Keratinocyte (primary cell): ENCODE measurements at regions not wholly inside any gene's neighbourhood (a gene's known extent, or its start where the extent isn't known, plus 50 kb on each side); places are given as distances from the start of the nearest gene placed in this dataset.

Experiments
- DNase-seq: peaks from one replicate; pipeline ENCODE4 v3.0.0-alpha.2; 2011; ENCODE audit warnings: low read depth, missing footprints, low spot score
- FAIRE-seq: peaks from 2 replicates; lab custom pipeline; 2011; peaks lifted over from hg19 to GRCh38; lab: Jason Lieb, UNC
- H2AFZ ChIP-seq: 2 replicates; pipeline ENCODE4 v1.6.0; 2012; ENCODE audit warnings: low read length, control low read depth, inconsistent platforms; ENCODE audit not compliant: control insufficient read depth
- H3K27ac ChIP-seq: 2 replicates; pipeline ENCODE4 v1.5.1; 2011; ENCODE audit warnings: low read length; ENCODE audit not compliant: control insufficient read depth, insufficient read depth
- H3K27me3 ChIP-seq: 3 replicates; pipeline ENCODE4 v1.6.0; 2011; ENCODE audit warnings: low read length; ENCODE audit not compliant: control insufficient read depth, insufficient read depth; ENCODE audit errors: extremely low read depth
- H3K36me3 ChIP-seq, 2 experiments: 2 replicates in 1 of 2; 3 replicates in 1 of 2; pipeline ENCODE4 v1.5.1; 2011; ENCODE audit warnings: low read length in 2 of 2, mild to moderate bottlenecking in 1 of 2; ENCODE audit not compliant: control insufficient read depth in 2 of 2, insufficient read depth in 2 of 2; ENCODE audit errors: extremely low read depth in 1 of 2
- H3K4me1 ChIP-seq: 3 replicates; pipeline ENCODE4 v1.5.1; 2011; ENCODE audit warnings: low read length; ENCODE audit not compliant: control insufficient read depth, insufficient read depth; ENCODE audit errors: extremely low read depth
- H3K4me2 ChIP-seq: 3 replicates; pipeline ENCODE4 v1.6.0; 2011; ENCODE audit warnings: low read depth, low read length; ENCODE audit not compliant: control insufficient read depth, insufficient read depth; ENCODE audit errors: extremely low read depth
- H3K4me3 ChIP-seq, 3 experiments: fragments of 200-600 bp in 1 of 3; sonication (generic) in 1 of 3; 2 replicates in 2 of 3; 3 replicates in 1 of 3; pipeline ENCODE4 v1.5.1; 2011 to 2016; ENCODE audit warnings: low read length in 3 of 3, mild to moderate bottlenecking in 3 of 3, control low read depth in 2 of 3, inconsistent platforms in 1 of 3, low read depth in 1 of 3, mixed read lengths in 1 of 3, mixed run types in 1 of 3, moderate library complexity in 1 of 3; ENCODE audit not compliant: control insufficient read depth in 2 of 3, insufficient read depth in 2 of 3; ENCODE audit errors: extremely low read depth in 1 of 3
- H3K79me2 ChIP-seq: 2 replicates; pipeline ENCODE4 v1.6.0; 2012; ENCODE audit warnings: low read length; ENCODE audit not compliant: control insufficient read depth, insufficient read depth
- H3K9ac ChIP-seq: 3 replicates; pipeline ENCODE4 v1.6.0; 2011; ENCODE audit warnings: low read length; ENCODE audit not compliant: control insufficient read depth, insufficient read depth; ENCODE audit errors: extremely low read depth
- H3K9me1 ChIP-seq: 3 replicates; pipeline ENCODE4 v1.6.0; 2011; ENCODE audit warnings: low read length; ENCODE audit not compliant: control insufficient read depth, insufficient read depth; ENCODE audit errors: extremely low read depth
- H3K9me3 ChIP-seq: 2 replicates; pipeline ENCODE4 v1.5.1; 2012; ENCODE audit warnings: low read depth, low read length; ENCODE audit not compliant: control insufficient read depth
- H4K20me1 ChIP-seq: 3 replicates; pipeline ENCODE4 v1.6.0; 2011; ENCODE audit warnings: low read length; ENCODE audit not compliant: control insufficient read depth, insufficient read depth; ENCODE audit errors: extremely low read depth
- EZH2 ChIP-seq: IDR thresholded peaks from one replicate; pipeline ENCODE4 v1.6.1; 2012; ENCODE audit warnings: inconsistent platforms, mild to moderate bottlenecking, low read length, moderate library complexity
- dilution Hi-C: fragments of 300-500 bp; cut with MboI; formaldehyde crosslinking; loops from one replicate; pipeline ENCODE4 v1.7.0; 2020; ENCODE audit warnings: low sequenced_read_pairs; ENCODE audit not compliant: extremely low pct_ligation_motif_present
- TF ChIP-seq, protein P1 (sequence below), 3 experiments: IDR thresholded peaks in 1 of 3; conservative IDR thresholded peaks in 1 of 3; optimal IDR thresholded peaks in 1 of 3; 2 replicates in 2 of 3; 3 replicates in 1 of 3; pipeline versions ENCODE3 to v1.5.1; 2011; ENCODE audit warnings: low read length in 3 of 3, mild to moderate bottlenecking in 3 of 3, moderate library complexity in 2 of 3, control low read depth in 1 of 3, inconsistent platforms in 1 of 3; ENCODE audit not compliant: insufficient read depth in 2 of 3; ENCODE audit errors: extremely low read depth in 1 of 3

DNA sequence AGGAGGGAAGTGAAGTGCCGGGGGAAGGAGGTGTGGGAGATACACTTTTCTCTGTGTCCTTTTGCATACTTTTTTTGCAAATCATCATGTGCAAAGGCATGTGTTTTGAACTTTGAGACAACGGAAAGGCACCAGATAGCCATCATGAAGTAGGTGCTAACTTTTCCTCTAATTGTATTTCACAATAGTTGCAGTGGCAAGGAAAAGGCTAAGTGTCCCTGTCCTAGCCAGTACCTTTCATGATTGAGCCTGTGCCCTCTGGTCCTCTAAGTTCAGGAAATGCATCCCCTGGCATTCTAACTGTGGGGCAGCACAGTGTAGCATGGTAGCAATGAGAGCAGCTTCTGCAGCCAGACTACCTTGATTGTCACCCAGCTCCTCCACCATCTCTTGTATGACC is 186.2 kb downstream of the ADSS2 start:
- Histone ChIP-seq H3K9me1 (no peaks in the 10 kb centered on the region), H3K27me3 (no peaks in the 10 kb centered on the region), H2AFZ (no peak overlapping the region), H3K27ac (no peak overlapping the region), H3K4me1 (no peaks in the 10 kb centered on the region), H3K79me2 (no peaks in the 10 kb centered on the region), H4K20me1 (no peaks in the 10 kb centered on the region), H3K36me3 (no peaks in the 10 kb centered on the region), H3K9me3 (peaks cover under 1% of the 10 kb centered on the region), H3K4me3 (no peak overlapping the region), H3K9ac (no peak overlapping the region), H3K4me2 (no peak overlapping the region)
- DNase-seq: no peak
- TF ChIP-seq, protein P1, sequence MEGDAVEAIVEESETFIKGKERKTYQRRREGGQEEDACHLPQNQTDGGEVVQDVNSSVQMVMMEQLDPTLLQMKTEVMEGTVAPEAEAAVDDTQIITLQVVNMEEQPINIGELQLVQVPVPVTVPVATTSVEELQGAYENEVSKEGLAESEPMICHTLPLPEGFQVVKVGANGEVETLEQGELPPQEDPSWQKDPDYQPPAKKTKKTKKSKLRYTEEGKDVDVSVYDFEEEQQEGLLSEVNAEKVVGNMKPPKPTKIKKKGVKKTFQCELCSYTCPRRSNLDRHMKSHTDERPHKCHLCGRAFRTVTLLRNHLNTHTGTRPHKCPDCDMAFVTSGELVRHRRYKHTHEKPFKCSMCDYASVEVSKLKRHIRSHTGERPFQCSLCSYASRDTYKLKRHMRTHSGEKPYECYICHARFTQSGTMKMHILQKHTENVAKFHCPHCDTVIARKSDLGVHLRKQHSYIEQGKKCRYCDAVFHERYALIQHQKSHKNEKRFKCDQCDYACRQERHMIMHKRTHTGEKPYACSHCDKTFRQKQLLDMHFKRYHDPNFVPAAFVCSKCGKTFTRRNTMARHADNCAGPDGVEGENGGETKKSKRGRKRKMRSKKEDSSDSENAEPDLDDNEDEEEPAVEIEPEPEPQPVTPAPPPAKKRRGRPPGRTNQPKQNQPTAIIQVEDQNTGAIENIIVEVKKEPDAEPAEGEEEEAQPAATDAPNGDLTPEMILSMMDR (optimal IDR thresholded peaks at IDR 0.05 in 1 of 3, IDR thresholded peaks at IDR 0.05 in 1 of 3, conservative IDR thresholded peaks at IDR 0.05 in 1 of 3; ENCODE audit: extremely low read depth in 1 of 3, insufficient read depth in 2 of 3, low read length in 3 of 3): no peak
- no peak for TF ChIP-seq EZH2
- dilution Hi-C loops: no loop called here
- FAIRE-seq: no peak

DNA sequence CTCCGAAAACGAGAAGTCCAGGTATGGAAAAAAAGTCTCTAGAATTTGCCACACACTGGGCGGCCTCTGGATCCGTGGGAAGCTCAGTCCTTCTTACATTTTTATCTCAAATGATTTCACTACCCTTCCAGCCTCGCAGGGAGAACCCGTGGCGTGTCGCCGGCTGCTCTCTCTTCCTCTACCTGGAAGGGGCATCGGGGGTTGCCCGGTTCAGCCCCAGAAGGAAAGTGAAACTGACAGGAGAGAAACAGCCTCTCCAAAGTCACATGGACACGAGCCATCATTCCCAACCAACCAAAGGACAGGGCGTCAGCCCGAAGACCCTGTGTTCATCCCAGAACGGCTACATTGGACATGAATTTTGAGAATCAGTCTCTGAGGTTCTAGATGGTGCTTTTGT is 182.5 kb downstream of the ADSS2 start:
- DNase-seq (no peak), FAIRE-seq (no peak)
- H2AFZ ChIP-seq: no peak overlapping the region
- no peaks in the 10 kb centered on the region for H4K20me1 ChIP-seq
- H3K27ac ChIP-seq: no peak overlapping the region
- no peaks in the 10 kb centered on the region for H3K79me2 ChIP-seq
- dilution Hi-C loops: no loop called here
- peaks cover 11% of the 10 kb centered on the region for H3K4me1 ChIP-seq
- no peak overlapping the region for H3K9ac ChIP-seq
- H3K36me3 ChIP-seq: no peaks in the 10 kb centered on the region
- H3K9me1 ChIP-seq: no peaks in the 10 kb centered on the region
- no peak overlapping the region for H3K4me3 ChIP-seq
- H3K27me3 ChIP-seq: no peaks in the 10 kb centered on the region
- TF ChIP-seq EZH2: no peak
- H3K4me2 ChIP-seq: no peak overlapping the region
- H3K9me3 ChIP-seq: peaks cover 3% of the 10 kb centered on the region

DNA sequence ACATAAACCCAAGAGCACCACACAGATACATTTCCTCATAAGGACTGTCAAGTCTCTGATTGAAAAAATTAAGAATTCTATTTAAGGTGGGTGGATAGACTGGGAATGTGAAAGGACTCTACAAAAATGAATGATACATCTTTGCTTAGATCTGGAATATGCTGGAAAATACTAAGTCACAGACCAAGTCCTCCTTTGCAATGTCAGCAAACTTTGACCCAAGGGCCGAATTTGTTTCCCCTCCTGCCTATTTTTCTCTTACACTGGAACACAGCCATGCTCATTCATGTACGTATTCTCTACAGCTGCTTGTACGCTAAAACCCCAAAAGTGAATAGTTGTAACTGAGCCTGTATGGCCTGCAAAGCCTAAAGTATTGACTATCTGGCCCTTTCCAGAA is 180.7 kb downstream of the ADSS2 start:
- dilution Hi-C loops: no loop called here
- H3K9me3 ChIP-seq: peaks cover 3% of the 10 kb centered on the region
- FAIRE-seq: no peak

More for the DNA sequence above, 180.7 kb downstream of the ADSS2 start:
- H3K9ac ChIP-seq: no peak overlapping the region
- H4K20me1 ChIP-seq: no peaks in the 10 kb centered on the region
- no peaks in the 10 kb centered on the region for H3K27me3 ChIP-seq
- no peak overlapping the region for H3K27ac ChIP-seq
- no peak overlapping the region for H3K4me3 ChIP-seq
- no peaks in the 10 kb centered on the region for H3K9me1 ChIP-seq
- H2AFZ ChIP-seq: no peak overlapping the region
- no peak overlapping the region for H3K4me2 ChIP-seq
- TF ChIP-seq, protein P1 (optimal IDR thresholded peaks at IDR 0.05 in 1 of 3, IDR thresholded peaks at IDR 0.05 in 1 of 3, conservative IDR thresholded peaks at IDR 0.05 in 1 of 3; ENCODE audit: extremely low read depth in 1 of 3, insufficient read depth in 2 of 3, low read length in 3 of 3): no peak
- TF ChIP-seq EZH2: no peak
- H3K79me2 ChIP-seq: no peaks in the 10 kb centered on the region
- no peak for DNase-seq
- H3K4me1 ChIP-seq: peaks cover 18% of the 10 kb centered on the region
- no peaks in the 10 kb centered on the region for H3K36me3 ChIP-seq
